ENCODE measurements at regions not wholly inside any gene's neighbourhood (a gene's known extent, or its start where the extent isn't known, plus 50 kb on each side); places are given as distances from the start of the nearest gene placed in this dataset.

- TF ChIP-seq EP300 (IDR thresholded peaks at IDR 0.05; ENCODE audit: borderline replicate concordance), result no peak
- no peak for TF ChIP-seq YY1 (IDR thresholded peaks at IDR 0.05; ENCODE audit: low read depth)
- TF ChIP-seq CEBPB (IDR thresholded peaks at IDR 0.05), result no peak
- no peak for TF ChIP-seq REST (IDR thresholded peaks at IDR 0.05; ENCODE audit: low read depth)
- TF ChIP-seq USF1 (IDR thresholded peaks at IDR 0.05), result no peak
- TF ChIP-seq CREB1 (IDR thresholded peaks at IDR 0.05; ENCODE audit: low read depth), result no peak
- TF ChIP-seq TCF12 (IDR thresholded peaks at IDR 0.05; ENCODE audit: low read depth), result no peak
- TF ChIP-seq RAD21 (IDR thresholded peaks at IDR 0.05; ENCODE audit: low read depth), result no peak
- no peak for TF ChIP-seq MAX (IDR thresholded peaks at IDR 0.05)
- no peak for TF ChIP-seq EGR1 (IDR thresholded peaks at IDR 0.05)
- TF ChIP-seq TAF1 (IDR thresholded peaks at IDR 0.05; ENCODE audit: low read depth), result no peak
- TF ChIP-seq NFIC (IDR thresholded peaks at IDR 0.05), result no peak
These were observed 107.1 kb downstream of the GLI2 start for GRCh38 chr2:120842456-120843439.
